KOPT-K1 (cell line): ENCODE measurements at regions not wholly inside any gene's neighbourhood (a gene's known extent, or its start where the extent isn't known, plus 50 kb on each side); places are given as distances from the start of the nearest gene placed in this dataset.

Experiments used
- H3K27ac ChIP-seq: fragments of 200-600 bp; sonication (generic); 2 replicates; pipeline ENCODE4 v1.5.1; 2016; ENCODE audit warnings: antibody characterized with exemption, mild to moderate bottlenecking, low read depth, low read length; ENCODE audit not compliant: poor library complexity, severe bottlenecking
- H3K36me3 ChIP-seq: fragments of 200-600 bp; sonication (generic); 2 replicates; pipeline ENCODE4 v1.5.1; 2017; ENCODE audit warnings: antibody characterized with exemption, mild to moderate bottlenecking, low read length, moderate library complexity; ENCODE audit not compliant: insufficient read depth
- H3K9me3 ChIP-seq: fragments of 200-600 bp; sonication (generic); 2 replicates; pipeline ENCODE4 v1.5.1; 2017; ENCODE audit warnings: antibody characterized with exemption, low read length, mild to moderate bottlenecking; ENCODE audit not compliant: insufficient read depth, poor library complexity, severe bottlenecking

- Histone ChIP-seq H3K9me3 (no peaks in the 10 kb centered on the region), H3K36me3 (no peaks in the 10 kb centered on the region), H3K27ac (no peak overlapping the region)
Measured at GRCh38 chr18:60965856-60966255, 367.4 kb upstream of the CDH20 start.

GRCh38 chr18:60966876-60967275 is 366.4 kb upstream of the CDH20 start:
- Histone ChIP-seq H3K27ac (no peak overlapping the region), H3K9me3 (no peaks in the 10 kb centered on the region), H3K36me3 (no peaks in the 10 kb centered on the region)

- no peak overlapping the region for H3K27ac ChIP-seq
- no peaks in the 10 kb centered on the region for H3K36me3 ChIP-seq
- H3K9me3 ChIP-seq: no peaks in the 10 kb centered on the region
Measured at GRCh38 chr18:60975420-60975819, 357.8 kb upstream of the CDH20 start.

GRCh38 chr18:60976976-60977375 is 356.3 kb upstream of the CDH20 start:
- Histone ChIP-seq H3K9me3 (no peaks in the 10 kb centered on the region), H3K27ac (no peak overlapping the region), H3K36me3 (no peaks in the 10 kb centered on the region)

- Histone ChIP-seq H3K9me3 (no peaks in the 10 kb centered on the region), H3K27ac (no peak overlapping the region), H3K36me3 (no peaks in the 10 kb centered on the region)
Measured at GRCh38 chr18:60978338-60978737, 354.9 kb upstream of the CDH20 start.

- H3K9me3 ChIP-seq: no peaks in the 10 kb centered on the region
- no peaks in the 10 kb centered on the region for H3K36me3 ChIP-seq
- H3K27ac ChIP-seq: no peak overlapping the region
Measured at GRCh38 chr18:60980422-60981005, 352.7 kb upstream of the CDH20 start.

- Histone ChIP-seq H3K9me3 (no peaks in the 10 kb centered on the region), H3K27ac (no peak overlapping the region), H3K36me3 (no peaks in the 10 kb centered on the region)
Measured at GRCh38 chr18:60981682-60982328, 351.4 kb upstream of the CDH20 start.

- no peak overlapping the region for H3K27ac ChIP-seq
- H3K36me3 ChIP-seq: no peaks in the 10 kb centered on the region
- no peaks in the 10 kb centered on the region for H3K9me3 ChIP-seq
Measured at GRCh38 chr18:60982329-60982695, 350.9 kb upstream of the CDH20 start.

GRCh38 chr18:60982928-60983327 is 350.3 kb upstream of the CDH20 start:
- no peak overlapping the region for H3K27ac ChIP-seq
- no peaks in the 10 kb centered on the region for H3K9me3 ChIP-seq
- no peaks in the 10 kb centered on the region for H3K36me3 ChIP-seq

GRCh38 chr18:60984510-60984909 is 348.7 kb upstream of the CDH20 start:
- Histone ChIP-seq H3K9me3 (no peaks in the 10 kb centered on the region), H3K27ac (no peak overlapping the region), H3K36me3 (no peaks in the 10 kb centered on the region)

GRCh38 chr18:60987963-60988362 is 345.3 kb upstream of the CDH20 start:
- H3K36me3 ChIP-seq: no peaks in the 10 kb centered on the region
- no peaks in the 10 kb centered on the region for H3K9me3 ChIP-seq
- no peak overlapping the region for H3K27ac ChIP-seq

- no peak overlapping the region for H3K27ac ChIP-seq
- H3K9me3 ChIP-seq: no peaks in the 10 kb centered on the region
- H3K36me3 ChIP-seq: no peaks in the 10 kb centered on the region
Measured at GRCh38 chr18:60996326-60996725, 336.9 kb upstream of the CDH20 start.

- Histone ChIP-seq H3K36me3 (no peaks in the 10 kb centered on the region), H3K9me3 (no peaks in the 10 kb centered on the region), H3K27ac (no peak overlapping the region)
Measured at GRCh38 chr18:60996822-60997221, 336.4 kb upstream of the CDH20 start.

GRCh38 chr18:61001138-61001537 is 332.1 kb upstream of the CDH20 start:
- no peaks in the 10 kb centered on the region for H3K9me3 ChIP-seq
- no peak overlapping the region for H3K27ac ChIP-seq
- no peaks in the 10 kb centered on the region for H3K36me3 ChIP-seq

- Histone ChIP-seq H3K27ac (no peak overlapping the region), H3K36me3 (no peaks in the 10 kb centered on the region), H3K9me3 (no peaks in the 10 kb centered on the region)
Measured at GRCh38 chr18:61006687-61007224, 326.5 kb upstream of the CDH20 start.
